ENCODE measurements at regions not wholly inside any gene's neighbourhood (a gene's known extent, or its start where the extent isn't known, plus 50 kb on each side); places are given as distances from the start of the nearest gene placed in this dataset.

DNA sequence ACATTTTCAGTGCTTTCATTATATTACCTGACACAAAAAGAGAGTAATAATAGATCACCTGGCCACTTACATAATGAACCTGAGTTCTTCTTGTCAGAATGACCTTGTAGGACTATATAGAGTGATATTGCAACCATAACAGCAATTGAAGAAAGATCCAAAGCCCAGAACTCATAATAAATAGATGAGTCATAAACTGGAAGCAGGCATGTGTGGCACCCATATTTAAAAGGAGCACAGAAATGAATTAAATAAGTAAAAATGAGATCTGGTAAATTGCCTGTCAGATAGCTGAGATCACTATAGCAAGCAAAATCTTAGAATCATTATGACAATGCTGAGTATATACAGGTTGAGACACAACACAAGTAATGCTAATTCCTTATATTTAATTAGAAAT, 331.8 kb downstream of the AASDHPPT start:
- BruUV-seq (replicated peaks) = no TSS peak
- CTCF ChIA-PET (ENCODE audit: low intra/inter-chr PET ratio) = no interaction called here
- no peak for TF ChIP-seq L3MBTL2 (IDR thresholded peaks at IDR 0.05)
- TF ChIP-seq ZNF707 (CRISPR knock-in tag; conservative IDR thresholded peaks at IDR 0.05) = no peak
- TF ChIP-seq PHB2 (IDR thresholded peaks at IDR 0.05; ENCODE audit: low read depth) = no peak
- TF ChIP-seq PHF20 (IDR thresholded peaks at IDR 0.05; ENCODE audit: partially characterized antibody) = no peak
- TF ChIP-seq SIRT6 (IDR thresholded peaks at IDR 0.05; ENCODE audit: low read depth, low read length) = no peak
- TF ChIP-seq, protein P1, sequence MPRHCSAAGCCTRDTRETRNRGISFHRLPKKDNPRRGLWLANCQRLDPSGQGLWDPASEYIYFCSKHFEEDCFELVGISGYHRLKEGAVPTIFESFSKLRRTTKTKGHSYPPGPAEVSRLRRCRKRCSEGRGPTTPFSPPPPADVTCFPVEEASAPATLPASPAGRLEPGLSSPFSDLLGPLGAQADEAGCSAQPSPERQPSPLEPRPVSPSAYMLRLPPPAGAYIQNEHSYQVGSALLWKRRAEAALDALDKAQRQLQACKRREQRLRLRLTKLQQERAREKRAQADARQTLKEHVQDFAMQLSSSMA (CRISPR knock-in tag; IDR thresholded peaks at IDR 0.05) = no peak
- no peak for TF ChIP-seq CHD4 (IDR thresholded peaks at IDR 0.05; ENCODE audit: insufficient read depth, insufficient replicate concordance, low read depth, low read length, poor library complexity, severe bottlenecking)
- TF ChIP-seq, protein P2, sequence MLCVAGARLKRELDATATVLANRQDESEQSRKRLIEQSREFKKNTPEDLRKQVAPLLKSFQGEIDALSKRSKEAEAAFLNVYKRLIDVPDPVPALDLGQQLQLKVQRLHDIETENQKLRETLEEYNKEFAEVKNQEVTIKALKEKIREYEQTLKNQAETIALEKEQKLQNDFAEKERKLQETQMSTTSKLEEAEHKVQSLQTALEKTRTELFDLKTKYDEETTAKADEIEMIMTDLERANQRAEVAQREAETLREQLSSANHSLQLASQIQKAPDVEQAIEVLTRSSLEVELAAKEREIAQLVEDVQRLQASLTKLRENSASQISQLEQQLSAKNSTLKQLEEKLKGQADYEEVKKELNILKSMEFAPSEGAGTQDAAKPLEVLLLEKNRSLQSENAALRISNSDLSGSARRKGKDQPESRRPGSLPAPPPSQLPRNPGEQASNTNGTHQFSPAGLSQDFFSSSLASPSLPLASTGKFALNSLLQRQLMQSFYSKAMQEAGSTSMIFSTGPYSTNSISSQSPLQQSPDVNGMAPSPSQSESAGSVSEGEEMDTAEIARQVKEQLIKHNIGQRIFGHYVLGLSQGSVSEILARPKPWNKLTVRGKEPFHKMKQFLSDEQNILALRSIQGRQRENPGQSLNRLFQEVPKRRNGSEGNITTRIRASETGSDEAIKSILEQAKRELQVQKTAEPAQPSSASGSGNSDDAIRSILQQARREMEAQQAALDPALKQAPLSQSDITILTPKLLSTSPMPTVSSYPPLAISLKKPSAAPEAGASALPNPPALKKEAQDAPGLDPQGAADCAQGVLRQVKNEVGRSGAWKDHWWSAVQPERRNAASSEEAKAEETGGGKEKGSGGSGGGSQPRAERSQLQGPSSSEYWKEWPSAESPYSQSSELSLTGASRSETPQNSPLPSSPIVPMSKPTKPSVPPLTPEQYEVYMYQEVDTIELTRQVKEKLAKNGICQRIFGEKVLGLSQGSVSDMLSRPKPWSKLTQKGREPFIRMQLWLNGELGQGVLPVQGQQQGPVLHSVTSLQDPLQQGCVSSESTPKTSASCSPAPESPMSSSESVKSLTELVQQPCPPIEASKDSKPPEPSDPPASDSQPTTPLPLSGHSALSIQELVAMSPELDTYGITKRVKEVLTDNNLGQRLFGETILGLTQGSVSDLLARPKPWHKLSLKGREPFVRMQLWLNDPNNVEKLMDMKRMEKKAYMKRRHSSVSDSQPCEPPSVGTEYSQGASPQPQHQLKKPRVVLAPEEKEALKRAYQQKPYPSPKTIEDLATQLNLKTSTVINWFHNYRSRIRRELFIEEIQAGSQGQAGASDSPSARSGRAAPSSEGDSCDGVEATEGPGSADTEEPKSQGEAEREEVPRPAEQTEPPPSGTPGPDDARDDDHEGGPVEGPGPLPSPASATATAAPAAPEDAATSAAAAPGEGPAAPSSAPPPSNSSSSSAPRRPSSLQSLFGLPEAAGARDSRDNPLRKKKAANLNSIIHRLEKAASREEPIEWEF (CRISPR knock-in tag; IDR thresholded peaks at IDR 0.05) = no peak
- no peak for TF ChIP-seq NCOA2 (IDR thresholded peaks at IDR 0.05; ENCODE audit: partially characterized antibody in 2 of 2)
- no peak for TF ChIP-seq BRD9 (IDR thresholded peaks at IDR 0.05; ENCODE audit: low read depth, partially characterized antibody)

More for the DNA sequence above, 331.8 kb downstream of the AASDHPPT start:
- no peaks in the 10 kb centered on the region for H3K36me3 ChIP-seq (ENCODE audit: control insufficient read depth, insufficient read depth, low read length)
- H3K4me2 ChIP-seq (ENCODE audit: insufficient read depth, low read length) = no peak overlapping the region
- no peak overlapping the region for H3K27ac ChIP-seq (ENCODE audit: extremely low read depth, low read depth, low read length)
- H3K79me2 ChIP-seq (ENCODE audit: control insufficient read depth, insufficient read depth, low read length) = no peaks in the 10 kb centered on the region
- no peaks in the 10 kb centered on the region for H3K4me1 ChIP-seq (replicated peaks in 1 of 2; ENCODE audit: control insufficient read depth in 2 of 2, insufficient read depth in 2 of 2, low read length in 2 of 2)
- H3K9ac ChIP-seq (ENCODE audit: insufficient read depth in 1 of 2, low read depth in 2 of 2, low read length in 2 of 2) = no peak overlapping the region
- H4K20me1 ChIP-seq (replicated peaks; ENCODE audit: control insufficient read depth, insufficient read depth, low read length) = no peaks in the 10 kb centered on the region
- intact Hi-C loops (cut with micrococcal nuclease) (no loop called here), in situ Hi-C loops (cut with MboI) (no loop called here)
- no peaks in the 10 kb centered on the region for H3K9me1 ChIP-seq (ENCODE audit: control insufficient read depth, insufficient read depth, low read length)
- H2AFZ ChIP-seq (ENCODE audit: low read depth, low read length) = no peak overlapping the region
- ATAC-seq (no peak), FAIRE-seq (no peak), DNase-seq (ENCODE audit: extremely low read depth in 1 of 4, low spot score in 3 of 4) (no peak)
- H3K27me3 ChIP-seq (ENCODE audit: control insufficient read depth in 2 of 2, insufficient read depth in 2 of 2, low read length in 2 of 2) = no peaks in the 10 kb centered on the region
- no peaks in the 10 kb centered on the region for H3K9me3 ChIP-seq (replicated peaks; ENCODE audit: control insufficient read depth, insufficient read depth, low read depth, low read length)
- POLR2A ChIA-PET = no interaction called here
- H3K4me3 ChIP-seq = no peak overlapping the region

All from K562 (cell line).